SU-DHL-6 (cell line): ENCODE measurements at regions not wholly inside any gene's neighbourhood (a gene's known extent, or its start where the extent isn't known, plus 50 kb on each side); places are given as distances from the start of the nearest gene placed in this dataset.

Experiments used
- EZH2phosphoT487 ChIP-seq: fragments of 200-600 bp; sonication (generic), shearing (Covaris generic); conservative IDR thresholded peaks from 2 replicates; pipeline ENCODE4 v1.6.1; 2018; ENCODE audit warnings: mild to moderate bottlenecking, antibody characterized with exemption, low read length, moderate library complexity, mixed read lengths
- TF ChIP-seq, protein P1 (sequence below): fragments of 200-600 bp; sonication (generic); IDR thresholded peaks from one replicate; pipeline ENCODE4 v1.5.1; 2017; ENCODE audit warnings: antibody characterized with exemption, mild to moderate bottlenecking, low read length, moderate library complexity; ENCODE audit not compliant: insufficient read depth, poor library complexity, severe bottlenecking

- TF ChIP-seq, protein P1, sequence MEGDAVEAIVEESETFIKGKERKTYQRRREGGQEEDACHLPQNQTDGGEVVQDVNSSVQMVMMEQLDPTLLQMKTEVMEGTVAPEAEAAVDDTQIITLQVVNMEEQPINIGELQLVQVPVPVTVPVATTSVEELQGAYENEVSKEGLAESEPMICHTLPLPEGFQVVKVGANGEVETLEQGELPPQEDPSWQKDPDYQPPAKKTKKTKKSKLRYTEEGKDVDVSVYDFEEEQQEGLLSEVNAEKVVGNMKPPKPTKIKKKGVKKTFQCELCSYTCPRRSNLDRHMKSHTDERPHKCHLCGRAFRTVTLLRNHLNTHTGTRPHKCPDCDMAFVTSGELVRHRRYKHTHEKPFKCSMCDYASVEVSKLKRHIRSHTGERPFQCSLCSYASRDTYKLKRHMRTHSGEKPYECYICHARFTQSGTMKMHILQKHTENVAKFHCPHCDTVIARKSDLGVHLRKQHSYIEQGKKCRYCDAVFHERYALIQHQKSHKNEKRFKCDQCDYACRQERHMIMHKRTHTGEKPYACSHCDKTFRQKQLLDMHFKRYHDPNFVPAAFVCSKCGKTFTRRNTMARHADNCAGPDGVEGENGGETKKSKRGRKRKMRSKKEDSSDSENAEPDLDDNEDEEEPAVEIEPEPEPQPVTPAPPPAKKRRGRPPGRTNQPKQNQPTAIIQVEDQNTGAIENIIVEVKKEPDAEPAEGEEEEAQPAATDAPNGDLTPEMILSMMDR, result no peak
- TF ChIP-seq EZH2phosphoT487, result no peak
Measured at GRCh38 chr3:73926360-73927202, 301.8 kb upstream of the PDZRN3 start.
